ENCODE measurements at regions not wholly inside any gene's neighbourhood (a gene's known extent, or its start where the extent isn't known, plus 50 kb on each side); places are given as distances from the start of the nearest gene placed in this dataset.

DNA sequence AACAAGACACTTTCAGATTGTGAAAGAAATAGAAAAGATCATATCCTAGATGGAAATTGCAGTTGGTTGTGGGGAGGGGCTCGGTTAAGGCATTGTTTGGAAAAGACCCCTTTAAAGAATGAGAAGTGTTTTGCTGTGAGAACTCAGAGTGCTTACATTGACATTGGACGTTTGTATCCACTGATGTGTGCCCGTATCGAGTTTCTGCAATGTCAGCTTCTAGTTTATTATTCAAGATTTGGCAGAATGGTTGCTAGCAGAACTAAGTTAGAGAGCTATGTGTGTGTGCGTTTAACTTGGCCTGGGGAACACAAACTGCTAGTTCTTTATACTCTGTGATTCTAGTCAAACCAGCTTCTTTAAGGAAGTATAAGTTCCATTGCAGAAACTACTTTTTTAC lies 2702.5 kb downstream of the PCDH7 start:
- TF ChIP-seq, protein P1, sequence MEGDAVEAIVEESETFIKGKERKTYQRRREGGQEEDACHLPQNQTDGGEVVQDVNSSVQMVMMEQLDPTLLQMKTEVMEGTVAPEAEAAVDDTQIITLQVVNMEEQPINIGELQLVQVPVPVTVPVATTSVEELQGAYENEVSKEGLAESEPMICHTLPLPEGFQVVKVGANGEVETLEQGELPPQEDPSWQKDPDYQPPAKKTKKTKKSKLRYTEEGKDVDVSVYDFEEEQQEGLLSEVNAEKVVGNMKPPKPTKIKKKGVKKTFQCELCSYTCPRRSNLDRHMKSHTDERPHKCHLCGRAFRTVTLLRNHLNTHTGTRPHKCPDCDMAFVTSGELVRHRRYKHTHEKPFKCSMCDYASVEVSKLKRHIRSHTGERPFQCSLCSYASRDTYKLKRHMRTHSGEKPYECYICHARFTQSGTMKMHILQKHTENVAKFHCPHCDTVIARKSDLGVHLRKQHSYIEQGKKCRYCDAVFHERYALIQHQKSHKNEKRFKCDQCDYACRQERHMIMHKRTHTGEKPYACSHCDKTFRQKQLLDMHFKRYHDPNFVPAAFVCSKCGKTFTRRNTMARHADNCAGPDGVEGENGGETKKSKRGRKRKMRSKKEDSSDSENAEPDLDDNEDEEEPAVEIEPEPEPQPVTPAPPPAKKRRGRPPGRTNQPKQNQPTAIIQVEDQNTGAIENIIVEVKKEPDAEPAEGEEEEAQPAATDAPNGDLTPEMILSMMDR (conservative IDR thresholded peaks at IDR 0.05; ENCODE audit: low read length), result no peak
- no peak for TF ChIP-seq EZH2phosphoT487 (IDR thresholded peaks at IDR 0.05; ENCODE audit: borderline replicate concordance, low read depth, low read length)
- no peaks in the 10 kb centered on the region for H3K79me2 ChIP-seq (ENCODE audit: insufficient read depth, low read depth, low read length)
- H2AFZ ChIP-seq (ENCODE audit: low read length), result no peak overlapping the region
- DNase-seq (ENCODE audit: low spot score), result no peak
- H3K4me2 ChIP-seq (ENCODE audit: low read length), result no peak overlapping the region
- no peaks in the 10 kb centered on the region for H3K4me1 ChIP-seq (ENCODE audit: insufficient read depth, low read length, poor library complexity, severe bottlenecking)
- H4K20me1 ChIP-seq (ENCODE audit: insufficient read depth, low read length), result no peaks in the 10 kb centered on the region
- H3K27ac ChIP-seq (ENCODE audit: low read depth, low read length, poor library complexity, severe bottlenecking), result no peak overlapping the region
- no TSS peak for BruUV-seq (replicated peaks)
- H3K36me3 ChIP-seq (ENCODE audit: insufficient read depth, low read length), result no peaks in the 10 kb centered on the region
- ChIA-PET POLR2A (interaction anchor here (0.5 to 0.6 kb wide), 2 partner anchors 16 to 116 kb away, joined by 4 to 5 read pairs; no protein-coding TSS in a partner anchor), CTCF (ENCODE audit: unreplicated experiment) (no interaction called here)
- H3K9me2 ChIP-seq (ENCODE audit: insufficient read depth, low read length), result no peaks in the 10 kb centered on the region
- no peaks in the 10 kb centered on the region for H3K9me3 ChIP-seq (ENCODE audit: low read length)
- intact Hi-C loops (cut with micrococcal nuclease; ENCODE audit: unreplicated experiment), result no loop called here
- no peak overlapping the region for H3K4me3 ChIP-seq (ENCODE audit: low read depth, low read length, poor library complexity, severe bottlenecking)

DNA sequence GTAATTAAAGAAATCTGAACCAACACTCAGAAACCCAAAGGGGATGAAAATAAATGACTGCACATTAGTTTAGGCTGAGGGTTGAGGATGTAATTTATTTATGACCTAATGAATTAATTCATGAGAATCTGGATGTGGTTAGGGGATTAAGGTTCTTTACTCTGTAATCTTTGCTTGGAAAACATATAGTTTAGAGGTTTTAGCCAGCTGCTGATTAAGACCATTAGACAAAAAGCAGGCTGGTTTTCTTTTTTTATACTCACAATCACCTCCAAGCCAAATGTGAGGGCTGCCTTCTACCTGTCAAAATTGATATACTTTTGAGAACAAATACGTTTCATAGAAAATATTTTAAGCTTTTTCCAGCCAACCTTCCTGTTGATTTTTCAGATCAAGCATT lies 2705.8 kb downstream of the PCDH7 start:
- H3K36me3 ChIP-seq (ENCODE audit: insufficient read depth, low read length), result no peaks in the 10 kb centered on the region
- TF ChIP-seq EZH2phosphoT487 (IDR thresholded peaks at IDR 0.05; ENCODE audit: borderline replicate concordance, low read depth, low read length), result no peak
- TF ChIP-seq, protein P1 (conservative IDR thresholded peaks at IDR 0.05; ENCODE audit: low read length), result no peak
- H4K20me1 ChIP-seq (ENCODE audit: insufficient read depth, low read length), result no peaks in the 10 kb centered on the region
- ChIA-PET POLR2A (no interaction called here), CTCF (ENCODE audit: unreplicated experiment) (no interaction called here)
- H3K27ac ChIP-seq (ENCODE audit: low read depth, low read length, poor library complexity, severe bottlenecking), result no peak overlapping the region
- H3K79me2 ChIP-seq (ENCODE audit: insufficient read depth, low read depth, low read length), result no peaks in the 10 kb centered on the region
- H3K4me2 ChIP-seq (ENCODE audit: low read length), result no peak overlapping the region
- no peak overlapping the region for H2AFZ ChIP-seq (ENCODE audit: low read length)
- no peaks in the 10 kb centered on the region for H3K9me3 ChIP-seq (ENCODE audit: low read length)
- H3K4me1 ChIP-seq (ENCODE audit: insufficient read depth, low read length, poor library complexity, severe bottlenecking), result no peaks in the 10 kb centered on the region
- BruUV-seq (replicated peaks), result no TSS peak
- intact Hi-C loops (cut with micrococcal nuclease; ENCODE audit: unreplicated experiment), result no loop called here
- DNase-seq (ENCODE audit: low spot score), result no peak
- H3K4me3 ChIP-seq (ENCODE audit: low read depth, low read length, poor library complexity, severe bottlenecking), result no peak overlapping the region
- no peaks in the 10 kb centered on the region for H3K9me2 ChIP-seq (ENCODE audit: insufficient read depth, low read length)

DNA sequence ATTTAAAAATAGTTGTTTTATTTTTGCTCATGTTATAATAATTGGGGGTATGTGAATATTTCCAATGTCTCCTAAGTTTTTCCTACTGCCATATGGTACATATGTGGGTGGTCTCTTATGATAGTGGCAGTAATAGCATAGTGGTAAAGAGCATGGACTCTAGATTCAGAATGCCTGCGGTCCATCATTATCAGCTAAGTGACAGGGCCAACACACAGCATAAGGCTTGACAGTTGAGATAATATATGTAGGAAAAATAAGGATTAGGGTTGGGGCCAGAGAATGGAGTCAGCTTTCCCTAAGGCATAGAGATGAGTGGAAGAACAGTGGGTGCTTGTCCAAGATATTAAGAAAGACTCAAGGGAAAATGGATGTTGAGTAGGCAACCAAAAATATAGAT lies 2707.5 kb downstream of the PCDH7 start:
- Histone ChIP-seq H3K4me3 (ENCODE audit: low read depth, low read length, poor library complexity, severe bottlenecking) (no peak overlapping the region), H3K27ac (ENCODE audit: low read depth, low read length, poor library complexity, severe bottlenecking) (no peak overlapping the region), H3K79me2 (ENCODE audit: insufficient read depth, low read depth, low read length) (no peaks in the 10 kb centered on the region), H3K4me2 (ENCODE audit: low read length) (no peak overlapping the region), H3K4me1 (ENCODE audit: insufficient read depth, low read length, poor library complexity, severe bottlenecking) (no peaks in the 10 kb centered on the region), H2AFZ (ENCODE audit: low read length) (no peak overlapping the region), H3K9me3 (ENCODE audit: low read length) (no peaks in the 10 kb centered on the region), H3K9me2 (ENCODE audit: insufficient read depth, low read length) (no peaks in the 10 kb centered on the region), H4K20me1 (ENCODE audit: insufficient read depth, low read length) (no peaks in the 10 kb centered on the region), H3K36me3 (ENCODE audit: insufficient read depth, low read length) (no peaks in the 10 kb centered on the region)
- TF ChIP-seq, protein P1 (conservative IDR thresholded peaks at IDR 0.05; ENCODE audit: low read length), result no peak
- no peak for TF ChIP-seq EZH2phosphoT487 (IDR thresholded peaks at IDR 0.05; ENCODE audit: borderline replicate concordance, low read depth, low read length)
- intact Hi-C loops (cut with micrococcal nuclease; ENCODE audit: unreplicated experiment), result no loop called here
- DNase-seq (ENCODE audit: low spot score), result no peak
- POLR2A ChIA-PET, result no interaction called here
- no TSS peak for BruUV-seq (replicated peaks)
- CTCF ChIA-PET (ENCODE audit: unreplicated experiment), result no interaction called here
